ENCODE measurements at regions not wholly inside any gene's neighbourhood (a gene's known extent, or its start where the extent isn't known, plus 50 kb on each side); places are given as distances from the start of the nearest gene placed in this dataset.

GRCh38 chr10:52568309-52568708 lies 204.3 kb downstream of the MBL2 start:
- TF ChIP-seq SUZ12 (IDR thresholded peaks at IDR 0.05; ENCODE audit: extremely low read depth, insufficient read depth, insufficient read length) (no peak), ZNF274 (IDR thresholded peaks at IDR 0.05; ENCODE audit: low read depth, low read length) (no peak), YY1 (IDR thresholded peaks at IDR 0.05; ENCODE audit: insufficient read depth, insufficient read length) (no peak)
